Tibial nerve (tissue), 4 donors: ENCODE measurements at regions not wholly inside any gene's neighbourhood (a gene's known extent, or its start where the extent isn't known, plus 50 kb on each side); places are given as distances from the start of the nearest gene placed in this dataset.

Source experiments
- EP300 ChIP-seq, 2 donors: sonication (generic); formaldehyde crosslinking; IDR thresholded peaks; one replicate each; pipeline ENCODE4 v1.6.1; 2017; ENCODE audit warnings: antibody characterized with exemption in 2 of 2, mild to moderate bottlenecking in 1 of 2
- POLR2A ChIP-seq, 2 donors: fragments of 450-650 bp; IDR thresholded peaks; one replicate each; pipeline ENCODE4 v1.6.1; 2017; ENCODE audit warnings: antibody characterized with exemption in 2 of 2, mild to moderate bottlenecking in 2 of 2, moderate library complexity in 2 of 2
- TF ChIP-seq, protein P1 (sequence below), 5 experiments: fragments of 200-600 bp in 3 of 5; fragments of 450-650 bp in 2 of 5; sonication (generic) in 3 of 5; IDR thresholded peaks; one replicate each; pipeline ENCODE4 v1.5.1; 2016 to 2019; ENCODE audit warnings: antibody characterized with exemption in 5 of 5, mild to moderate bottlenecking in 3 of 5, moderate library complexity in 2 of 5

DNA sequence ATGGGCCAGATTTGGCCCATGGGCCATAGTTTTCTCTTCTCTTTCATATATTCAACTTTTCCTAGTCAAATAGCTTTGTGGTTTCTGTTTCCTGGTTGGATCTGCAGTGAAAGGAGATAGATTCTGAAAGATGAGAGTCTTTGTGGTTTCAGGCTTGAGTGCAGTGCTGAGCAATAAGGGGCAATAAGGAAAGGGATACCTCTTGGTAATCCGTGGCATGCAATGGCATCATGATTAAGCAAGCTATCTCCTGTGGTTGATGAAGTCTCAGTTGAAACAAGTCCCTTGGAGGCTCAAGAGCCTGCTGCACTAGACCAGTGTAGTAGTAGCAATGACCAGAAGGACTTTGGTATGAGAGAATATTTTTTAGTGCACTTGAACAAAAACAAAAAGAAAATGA is 187.7 kb upstream of the CNTNAP2 start:
- TF ChIP-seq, protein P1, sequence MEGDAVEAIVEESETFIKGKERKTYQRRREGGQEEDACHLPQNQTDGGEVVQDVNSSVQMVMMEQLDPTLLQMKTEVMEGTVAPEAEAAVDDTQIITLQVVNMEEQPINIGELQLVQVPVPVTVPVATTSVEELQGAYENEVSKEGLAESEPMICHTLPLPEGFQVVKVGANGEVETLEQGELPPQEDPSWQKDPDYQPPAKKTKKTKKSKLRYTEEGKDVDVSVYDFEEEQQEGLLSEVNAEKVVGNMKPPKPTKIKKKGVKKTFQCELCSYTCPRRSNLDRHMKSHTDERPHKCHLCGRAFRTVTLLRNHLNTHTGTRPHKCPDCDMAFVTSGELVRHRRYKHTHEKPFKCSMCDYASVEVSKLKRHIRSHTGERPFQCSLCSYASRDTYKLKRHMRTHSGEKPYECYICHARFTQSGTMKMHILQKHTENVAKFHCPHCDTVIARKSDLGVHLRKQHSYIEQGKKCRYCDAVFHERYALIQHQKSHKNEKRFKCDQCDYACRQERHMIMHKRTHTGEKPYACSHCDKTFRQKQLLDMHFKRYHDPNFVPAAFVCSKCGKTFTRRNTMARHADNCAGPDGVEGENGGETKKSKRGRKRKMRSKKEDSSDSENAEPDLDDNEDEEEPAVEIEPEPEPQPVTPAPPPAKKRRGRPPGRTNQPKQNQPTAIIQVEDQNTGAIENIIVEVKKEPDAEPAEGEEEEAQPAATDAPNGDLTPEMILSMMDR (IDR thresholded peaks at IDR 0.05) = no peak
- TF ChIP-seq POLR2A (IDR thresholded peaks at IDR 0.05) = no peak
- TF ChIP-seq EP300 (IDR thresholded peaks at IDR 0.05) = no peak
